Astrocyte of the spinal cord (primary cell): ENCODE measurements at regions not wholly inside any gene's neighbourhood (a gene's known extent, or its start where the extent isn't known, plus 50 kb on each side); places are given as distances from the start of the nearest gene placed in this dataset.
"Not testable (repeated sequence)": the region's sequence is repeated elsewhere in the genome, so short reads cannot be mapped to it uniquely, and the experiment has no call there.

ENCODE experiments used
- DNase-seq: peaks from one replicate; pipeline ENCODE4 v3.0.0; 2011; ENCODE audit warnings: low read depth, low spot score
- H3K4me3 ChIP-seq: 2 replicates; pipeline ENCODE4 v1.5.1; 2011; ENCODE audit warnings: low read depth, mild to moderate bottlenecking, low read length, moderate library complexity
- CTCF ChIP-seq: IDR thresholded peaks from 2 replicates; pipeline ENCODE4 v1.5.1; 2012; ENCODE audit warnings: low read depth, mild to moderate bottlenecking, low read length, inconsistent platforms
- in situ Hi-C: cut with HindIII; loops from 2 replicates; pipeline ENCODE4 v1.10.0; 2017; ENCODE audit warnings: low sequenced_read_pairs

GRCh38 chr3:88997260-88997659 is 110.2 kb upstream of the EPHA3 start:
- no peak for TF ChIP-seq CTCF
- in situ Hi-C loops, result no loop called here
- no peak for DNase-seq
- H3K4me3 ChIP-seq, result no peak overlapping the region

GRCh38 chr3:89000886-89001285 is 106.5 kb upstream of the EPHA3 start:
- in situ Hi-C loops, result no loop called here
- H3K4me3 ChIP-seq, result no peak overlapping the region
- no peak for TF ChIP-seq CTCF
- peak; percentile 74 for DNase-seq

DNA sequence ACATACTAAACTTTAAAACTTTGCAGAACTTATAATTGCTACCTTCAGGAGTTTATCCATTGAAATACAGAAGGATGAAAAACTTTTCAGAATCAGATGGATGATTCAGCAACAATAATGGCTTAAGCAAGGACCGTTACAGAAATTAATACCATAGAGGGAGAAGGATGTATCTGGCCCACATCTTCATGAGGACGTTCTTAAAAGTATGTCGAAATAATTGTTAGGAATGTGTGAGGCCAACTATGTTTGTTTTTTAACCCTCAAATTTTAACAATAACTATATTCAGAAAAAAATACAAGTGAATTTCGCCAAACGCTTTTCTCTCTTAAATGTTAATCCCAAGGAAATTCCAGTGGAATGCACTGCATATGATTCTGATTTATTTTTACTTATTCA is 105.2 kb upstream of the EPHA3 start:
- in situ Hi-C loops, result no loop called here

GRCh38 chr3:89013536-89013935 is 93.9 kb upstream of the EPHA3 start:
- DNase-seq, result no peak
- no peak for TF ChIP-seq CTCF
- no peak overlapping the region for H3K4me3 ChIP-seq
- in situ Hi-C loops, result no loop called here

More for the DNA sequence above, 105.2 kb upstream of the EPHA3 start:
- DNase-seq, result no peak
- TF ChIP-seq CTCF, result no peak
- no peak overlapping the region for H3K4me3 ChIP-seq

GRCh38 chr3:89017531-89017930 is 89.9 kb upstream of the EPHA3 start:
- in situ Hi-C loops, result no loop called here

DNA sequence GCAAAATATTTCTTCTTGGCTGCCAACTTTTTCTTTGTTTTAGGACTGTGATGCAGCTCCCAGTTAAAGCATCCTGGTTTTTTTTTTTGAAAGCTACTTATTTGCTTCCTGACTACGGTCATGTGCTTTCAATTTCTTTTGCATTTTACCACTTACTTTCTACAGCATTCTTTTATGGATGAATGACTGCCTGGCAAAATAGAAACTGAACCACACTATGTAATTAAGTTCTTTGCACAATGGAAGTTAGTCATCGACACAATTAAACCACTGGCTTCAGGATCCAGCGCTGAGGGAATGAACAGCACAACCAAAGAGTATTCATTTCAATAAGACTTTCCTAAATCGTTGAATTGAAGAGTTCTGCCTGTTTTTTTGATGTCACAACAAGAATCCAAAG is 82.2 kb upstream of the EPHA3 start:
- H3K4me3 ChIP-seq, result no peak overlapping the region
- no peak for TF ChIP-seq CTCF
- in situ Hi-C loops, result no loop called here
- peak; percentile 87 for DNase-seq

More at GRCh38 chr3:89017531-89017930, 89.9 kb upstream of the EPHA3 start:
- no peak overlapping the region for H3K4me3 ChIP-seq
- no peak for DNase-seq
- no peak for TF ChIP-seq CTCF

GRCh38 chr3:89032346-89033013 is 74.9 kb upstream of the EPHA3 start:
- no peak for DNase-seq
- no peak overlapping the region for H3K4me3 ChIP-seq
- no peak for TF ChIP-seq CTCF
- in situ Hi-C loops, result no loop called here

DNA sequence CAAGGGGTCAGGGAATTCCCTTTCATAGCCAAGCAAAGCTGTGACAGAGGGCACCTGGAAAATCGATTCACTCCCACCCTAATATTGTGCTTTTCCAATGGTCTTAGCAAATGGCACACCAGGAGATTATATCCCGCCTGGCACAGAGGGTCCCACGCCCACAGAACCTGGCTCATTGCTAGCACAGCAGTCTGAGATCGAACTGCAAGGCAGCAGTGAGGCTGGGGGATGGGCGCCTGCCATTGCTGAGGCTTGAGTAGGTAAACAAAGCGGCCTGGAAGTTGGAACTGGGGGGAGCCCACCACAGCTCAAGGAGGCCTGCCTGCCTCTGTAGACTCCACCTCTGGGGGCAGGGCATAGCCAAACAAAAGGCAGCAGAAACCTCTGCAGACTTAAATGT is 72.7 kb upstream of the EPHA3 start:
- DNase-seq, in situ Hi-C loops, H3K4me3 ChIP-seq: not testable (repeated sequence)
